GM19438 (cell line): ENCODE measurements at regions not wholly inside any gene's neighbourhood (a gene's known extent, or its start where the extent isn't known, plus 50 kb on each side); places are given as distances from the start of the nearest gene placed in this dataset.

ENCODE experiments used
- ATAC-seq: cut with Tn5 transposase; IDR thresholded peaks from one replicate; pipeline ENCODE4 v1.9.1; 2021; ENCODE audit warnings: low read depth; ENCODE audit not compliant: unreplicated experiment

DNA sequence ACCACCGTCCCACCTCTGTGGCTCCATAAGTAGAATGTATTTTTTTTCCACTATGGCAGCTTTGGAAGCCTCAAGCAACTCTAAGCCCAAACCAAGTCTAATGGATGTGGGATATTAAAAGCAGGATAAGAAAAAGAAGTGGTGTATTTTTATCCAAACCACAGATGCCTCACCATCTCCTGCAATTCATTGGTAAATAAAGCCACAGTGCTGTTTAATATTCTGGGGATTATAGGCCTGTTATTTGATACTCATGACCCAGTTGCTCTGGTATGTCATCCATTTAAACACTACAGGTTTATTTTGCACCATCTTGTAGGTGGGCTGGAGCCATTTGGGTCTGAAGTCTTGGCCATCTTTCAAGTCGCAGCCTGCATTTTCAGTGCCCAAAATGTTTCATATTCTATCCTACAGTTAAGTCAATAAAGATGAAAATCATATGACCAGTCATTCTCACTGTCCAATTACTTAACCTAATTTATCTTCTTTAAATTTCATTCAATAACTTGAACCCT, 279.5 kb upstream of the EPHA4 start:
- ATAC-seq = no peak

- no peak for ATAC-seq
Measured at GRCh38 chr2:221850076-221850475, 278.0 kb upstream of the EPHA4 start.

GRCh38 chr2:221848286-221848685, 276.2 kb upstream of the EPHA4 start:
- ATAC-seq = no peak

GRCh38 chr2:221845021-221845365, 272.9 kb upstream of the EPHA4 start:
- no peak for ATAC-seq

GRCh38 chr2:221844212-221845020, 272.3 kb upstream of the EPHA4 start:
- ATAC-seq = peak; percentile 74

DNA sequence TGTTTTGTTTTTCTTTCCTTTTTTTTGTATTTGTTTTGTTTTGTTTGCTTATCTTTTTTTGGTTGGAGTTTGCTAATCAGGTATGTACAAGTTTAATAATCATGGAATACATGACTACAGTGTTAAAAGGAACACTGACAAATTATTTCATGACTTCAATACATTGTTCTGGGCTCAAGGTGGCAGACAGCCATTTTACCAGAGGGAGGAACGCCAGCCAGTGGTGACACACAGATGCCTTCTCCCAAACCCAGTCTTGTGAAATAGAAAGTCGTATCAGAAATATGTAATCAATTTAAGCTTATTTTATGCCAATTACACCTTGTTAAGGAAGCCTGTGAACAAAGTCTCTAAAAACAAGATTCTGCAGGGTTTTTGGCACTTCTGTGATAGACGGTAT, 264.0 kb upstream of the EPHA4 start:
- no peak for ATAC-seq

DNA sequence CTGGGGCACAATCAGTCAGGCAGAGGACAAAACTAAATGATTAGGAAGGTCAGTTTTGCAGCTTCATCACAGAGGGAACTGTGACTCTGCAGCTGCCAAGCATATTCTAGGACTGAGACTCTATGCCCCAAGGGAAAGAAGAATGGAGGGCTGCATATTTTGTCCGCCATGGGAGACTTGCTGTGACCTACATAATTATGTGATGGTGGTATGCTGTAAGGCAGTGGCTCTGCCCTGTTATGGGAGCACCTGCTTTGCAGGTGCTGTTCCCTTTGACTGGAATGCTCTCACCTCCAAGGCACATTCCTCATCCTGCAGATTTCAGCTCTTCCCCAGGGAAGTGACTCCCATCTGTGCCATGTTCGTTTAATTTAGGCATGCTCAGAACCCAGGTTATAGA, 261.9 kb upstream of the EPHA4 start:
- no peak for ATAC-seq

DNA sequence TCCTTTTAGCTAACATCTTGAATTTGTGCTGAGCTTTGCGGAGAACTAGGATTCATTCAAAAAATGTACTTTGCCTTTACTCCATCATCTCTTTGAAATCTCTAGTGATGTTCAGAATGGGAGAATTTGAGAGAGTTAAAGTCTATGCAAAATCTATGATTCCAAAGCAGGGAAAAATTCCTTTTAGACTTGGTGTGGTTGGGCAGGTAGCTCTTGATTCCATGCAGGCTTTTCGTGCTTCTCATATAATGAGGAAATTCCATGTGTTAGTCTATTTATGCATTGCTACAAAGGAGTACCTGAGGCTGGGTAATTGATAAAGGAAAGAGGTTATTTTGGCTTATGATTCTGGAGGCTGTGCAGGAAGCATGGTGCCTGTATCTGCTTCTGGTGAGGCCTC, 258.9 kb upstream of the EPHA4 start:
- no peak for ATAC-seq

GRCh38 chr2:221822416-221822815, 250.3 kb upstream of the EPHA4 start:
- no peak for ATAC-seq

DNA sequence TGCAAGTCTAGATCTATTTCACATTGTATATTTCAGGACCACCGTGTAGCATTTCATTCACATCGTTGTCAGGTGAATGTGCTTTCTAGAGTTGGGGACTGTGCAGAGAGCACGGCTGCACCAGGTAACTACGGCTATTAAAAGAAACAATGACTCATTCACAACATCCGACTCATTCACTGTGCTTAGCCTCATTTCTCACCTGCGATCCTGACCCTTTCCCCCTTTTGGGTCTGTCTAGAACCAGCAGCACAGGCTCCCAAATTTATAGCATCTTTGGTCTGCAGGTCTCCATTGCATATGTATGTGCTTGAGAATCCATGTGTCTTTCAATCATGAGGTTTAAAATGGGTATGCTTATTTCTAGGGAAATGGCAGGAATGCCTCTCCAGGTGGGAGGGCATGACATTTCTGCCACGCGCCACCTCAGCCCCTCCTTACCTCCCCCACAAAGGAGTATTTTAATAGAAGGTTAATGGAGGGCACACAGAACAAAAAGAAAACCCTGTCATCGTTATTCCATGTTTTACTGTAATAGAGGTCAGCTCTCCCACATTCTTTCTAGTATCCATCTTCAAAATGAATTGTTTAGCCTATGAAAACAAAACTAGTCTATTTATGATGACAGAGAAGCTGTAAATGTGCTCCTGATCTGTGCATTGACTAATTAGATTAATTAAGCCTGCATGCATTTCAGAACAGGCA, 246.7 kb upstream of the EPHA4 start:
- ATAC-seq = no peak

GRCh38 chr2:221817878-221818277, 245.8 kb upstream of the EPHA4 start:
- no peak for ATAC-seq

DNA sequence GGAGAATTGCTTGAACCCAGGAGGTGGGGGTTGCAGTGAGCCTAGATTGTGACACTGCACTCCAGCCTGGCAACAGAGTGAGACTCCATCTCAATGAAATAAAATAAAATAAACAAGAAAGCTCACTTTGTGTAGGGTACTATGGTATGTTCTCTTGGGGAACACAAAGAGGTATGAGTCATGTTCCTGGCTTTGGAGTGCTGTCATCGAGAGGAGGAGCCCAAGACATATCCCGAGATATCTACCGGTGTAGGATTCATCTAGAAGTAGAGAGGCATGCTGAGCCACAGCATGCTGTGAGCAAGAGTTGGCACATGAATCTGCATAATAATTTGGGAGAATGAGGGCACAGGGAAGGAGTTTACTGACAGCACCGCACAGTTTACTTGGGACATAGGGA, 244.9 kb upstream of the EPHA4 start:
- ATAC-seq = no peak

DNA sequence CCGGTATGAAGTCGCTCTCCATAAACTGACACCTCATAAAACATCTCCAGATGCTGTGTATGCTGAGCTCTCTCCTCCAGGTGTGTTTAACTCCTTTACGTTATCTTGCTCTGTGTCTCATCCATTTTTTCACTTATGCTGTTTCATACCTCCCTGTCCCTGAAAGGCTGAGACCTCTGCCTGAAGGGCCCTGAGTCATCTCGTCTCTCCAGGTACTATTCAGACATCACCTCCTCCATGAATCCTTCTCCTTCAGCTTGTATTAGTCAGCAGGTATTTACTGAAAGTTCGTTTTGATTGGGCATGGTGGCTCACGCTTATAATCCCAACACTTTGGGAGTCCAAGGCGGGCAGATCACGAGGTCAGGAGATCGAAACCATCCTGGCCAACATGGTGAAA, 244.5 kb upstream of the EPHA4 start:
- no peak for ATAC-seq

DNA sequence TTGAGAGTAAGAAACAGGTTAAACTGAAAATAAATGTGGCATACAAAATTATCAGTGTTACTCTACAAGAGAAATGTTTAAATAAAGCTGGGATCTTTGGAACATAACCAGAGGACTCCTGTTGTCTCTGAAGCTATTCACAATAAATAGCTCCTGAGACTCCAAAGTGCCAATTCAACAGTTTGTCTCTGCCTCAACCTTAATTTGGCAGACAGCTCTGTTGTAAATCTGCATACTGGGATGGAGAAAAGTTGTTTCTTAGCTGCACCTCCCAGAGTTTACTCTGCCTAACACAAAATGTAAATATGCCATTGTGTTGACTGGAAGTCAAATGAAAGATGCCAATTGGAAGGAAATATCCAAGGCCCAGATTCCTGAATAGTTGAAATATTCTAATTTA, 238.5 kb upstream of the EPHA4 start:
- ATAC-seq = no peak

DNA sequence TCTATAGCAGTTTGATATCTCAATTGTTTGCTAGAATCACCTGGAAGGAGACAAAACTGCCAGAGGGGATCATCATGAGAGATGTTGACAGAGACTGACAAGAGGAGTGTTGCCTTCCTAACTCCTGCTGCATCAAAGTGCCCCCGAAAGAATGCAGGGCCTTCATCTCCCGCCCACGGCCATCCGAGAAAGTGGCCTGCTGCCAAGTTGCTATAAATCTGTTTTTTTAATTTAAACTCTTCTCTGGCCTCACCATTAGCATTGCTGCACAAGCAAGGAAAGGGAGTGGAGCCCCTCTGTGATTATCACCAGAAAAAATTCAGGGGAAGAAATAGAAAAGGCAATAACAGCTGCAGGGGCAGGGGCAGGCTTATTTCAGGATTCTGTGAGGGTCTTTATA, 238.1 kb upstream of the EPHA4 start:
- no peak for ATAC-seq

- no peak for ATAC-seq
Measured at GRCh38 chr2:221808488-221808887, 236.4 kb upstream of the EPHA4 start.

- ATAC-seq = no peak
Measured at GRCh38 chr2:221807706-221808105, 235.6 kb upstream of the EPHA4 start.

GRCh38 chr2:221802089-221802488, 230.0 kb upstream of the EPHA4 start:
- no peak for ATAC-seq

- ATAC-seq = no peak
Measured at GRCh38 chr2:221792971-221793521, 220.9 kb upstream of the EPHA4 start.

DNA sequence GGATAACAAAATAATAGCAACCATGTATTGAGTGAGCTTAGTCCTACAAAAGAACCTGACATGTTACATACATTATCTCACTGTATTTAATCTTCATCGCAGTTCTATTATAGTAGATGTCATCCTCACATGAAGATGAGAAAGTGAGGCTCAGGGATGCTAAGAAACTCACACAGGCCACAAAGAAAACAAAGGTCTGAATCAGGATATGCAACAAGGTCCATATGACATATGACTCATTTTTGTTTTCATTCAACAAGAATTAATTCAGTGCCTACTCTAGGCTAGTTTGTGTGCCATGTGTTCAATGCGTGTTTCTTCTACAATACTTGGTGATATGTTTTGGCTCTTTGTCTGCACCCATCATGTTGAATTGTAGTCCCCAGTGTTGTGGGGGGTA, 219.7 kb upstream of the EPHA4 start:
- ATAC-seq = no peak

DNA sequence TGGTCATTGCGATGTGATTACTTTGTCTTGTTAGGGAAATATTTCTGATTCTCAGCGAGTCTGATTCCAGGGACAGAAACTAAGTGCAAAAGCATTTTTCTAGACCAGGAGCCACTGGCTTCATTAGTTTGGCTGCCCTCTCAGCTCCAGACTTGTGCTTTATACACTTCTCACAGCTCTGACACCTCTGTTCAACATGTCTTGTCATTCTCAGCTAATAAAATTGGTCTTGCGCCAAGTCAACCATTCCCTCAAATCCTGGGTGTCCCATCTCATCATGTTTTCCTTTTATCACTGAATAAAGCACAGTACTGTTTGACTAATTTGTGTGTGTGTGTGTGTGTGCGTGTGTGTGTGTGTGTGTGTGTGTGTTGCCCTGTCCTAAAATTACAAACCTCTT, 215.5 kb upstream of the EPHA4 start:
- no peak for ATAC-seq
